Head of caudate nucleus (tissue), 42 donors: ENCODE measurements at regions not wholly inside any gene's neighbourhood (a gene's known extent, or its start where the extent isn't known, plus 50 kb on each side); places are given as distances from the start of the nearest gene placed in this dataset.
"Not testable (repeated sequence)": the region's sequence is repeated elsewhere in the genome, so short reads cannot be mapped to it uniquely, and the experiment has no call there.

Source experiments
- DNase-seq, 42 donors: peaks; one replicate each; pipeline versions ENCODE4 v3.0.0 to v3.0.0-alpha.2; 2020 to 2021; ENCODE audit warnings: mixed read lengths in 7 of 42
- intact Hi-C: fragments of 100-400 bp; cut with DNase I; formaldehyde crosslinking; loops from one replicate; pipeline ENCODE4 v1.15.0; 2022

DNA sequence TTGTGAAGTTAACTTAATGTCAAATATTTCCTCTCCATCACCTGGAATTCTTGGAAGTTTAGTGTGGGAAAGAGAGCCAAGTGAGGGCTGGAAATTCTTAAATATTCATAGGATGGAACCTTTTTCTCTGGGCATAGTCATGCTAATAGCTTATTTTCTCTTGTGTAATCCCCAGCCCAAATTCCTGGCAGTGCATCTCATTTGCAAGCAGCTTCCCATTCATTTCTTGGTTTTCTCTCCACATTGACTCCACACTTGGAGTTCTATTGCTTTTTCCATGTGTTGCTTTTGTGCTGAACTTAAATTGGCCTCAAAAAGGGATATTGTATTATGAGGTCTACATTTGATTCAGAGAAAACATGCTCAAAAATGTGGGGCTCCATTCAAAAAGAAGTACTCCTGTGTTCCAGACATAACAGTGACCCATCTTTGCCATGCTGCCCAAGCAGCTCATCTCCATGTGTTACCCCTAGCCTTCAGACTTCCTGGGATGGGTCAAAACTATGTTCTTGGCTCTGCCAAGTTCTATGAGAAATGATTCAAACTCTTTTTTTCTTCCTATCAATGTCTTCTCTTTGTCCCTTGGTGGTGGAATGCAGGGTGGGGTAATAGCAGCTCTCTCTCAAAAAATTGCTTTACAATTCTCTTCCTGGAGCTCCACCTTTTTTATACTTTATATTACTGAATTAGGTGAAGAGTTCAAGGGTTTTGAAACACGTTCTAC lies 2471.5 kb downstream of the PCDH9 start:
- intact Hi-C loops = no loop called here
- no peak for DNase-seq

DNA sequence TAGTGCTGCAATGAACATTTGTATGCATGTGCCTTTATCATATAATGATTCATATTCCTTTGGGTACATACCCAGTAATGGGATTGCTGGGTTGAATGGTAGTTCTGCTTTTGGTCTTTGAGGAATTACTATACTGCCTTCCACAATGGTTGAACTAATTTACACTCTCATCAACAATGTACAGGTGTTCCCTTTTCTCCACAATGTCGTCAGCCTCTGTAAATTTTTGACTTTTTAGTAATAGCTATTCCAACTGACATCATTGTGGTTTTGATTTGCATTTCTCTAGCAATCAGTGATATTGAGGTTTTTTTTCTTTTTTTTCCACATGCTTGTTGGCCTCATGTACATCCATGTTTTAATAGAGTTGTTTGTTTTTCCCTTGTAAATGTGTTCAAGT lies 2473.5 kb downstream of the PCDH9 start:
- DNase-seq = no peak
- intact Hi-C loops = no loop called here

DNA sequence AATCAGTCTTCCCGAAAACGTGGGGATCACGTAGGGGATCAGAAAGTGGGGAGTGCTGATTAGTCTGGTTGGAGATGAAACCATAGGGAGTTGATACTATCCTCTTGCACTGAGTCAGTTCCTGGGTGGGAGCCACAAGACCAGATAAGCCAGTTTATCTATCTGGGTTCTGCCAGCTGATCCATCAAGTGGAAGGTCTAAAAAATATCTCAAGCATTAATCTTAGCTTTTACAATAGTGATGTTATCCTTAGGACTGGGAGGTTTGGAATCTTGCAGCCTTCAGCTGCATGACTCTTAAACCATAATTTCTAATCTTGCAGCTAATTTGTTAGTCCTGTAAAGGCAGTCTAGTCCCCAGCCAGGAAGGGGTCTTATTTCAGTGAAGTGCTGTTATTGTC lies 2474.2 kb downstream of the PCDH9 start:
- intact Hi-C loops = no loop called here

DNA sequence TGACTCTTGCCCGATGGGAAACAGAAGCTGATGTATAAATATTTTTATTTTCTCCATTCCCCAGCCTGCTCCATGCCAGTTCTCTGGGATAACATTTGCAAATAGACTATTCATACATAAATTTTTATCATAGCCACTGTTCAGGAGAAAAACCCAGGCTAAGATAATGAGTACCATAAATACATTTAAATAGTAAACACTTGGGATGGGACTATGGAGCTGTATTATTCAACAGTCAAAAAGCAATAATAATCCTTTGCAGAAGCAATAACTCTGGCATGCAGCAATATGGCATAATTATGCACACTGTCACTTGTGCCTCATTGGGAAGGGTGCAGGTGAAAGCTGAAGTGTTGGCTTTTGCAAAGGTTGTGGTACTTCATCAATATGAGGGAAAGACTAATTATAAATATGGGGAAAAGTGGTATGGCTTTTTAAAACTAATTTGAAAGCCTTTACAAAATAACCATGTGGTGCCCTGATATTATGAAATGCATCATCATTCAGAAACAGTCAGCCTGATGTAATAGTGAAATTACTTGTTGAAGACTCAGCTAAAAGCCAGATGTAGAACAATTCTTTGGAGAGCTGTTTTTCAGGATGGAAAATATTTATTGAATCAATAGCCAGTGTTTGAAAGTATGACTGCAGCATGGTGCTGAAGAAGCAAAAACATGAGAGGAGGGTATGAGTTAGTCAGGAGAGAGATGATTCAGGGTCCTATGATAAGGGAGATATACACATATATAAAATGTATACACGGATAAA lies 2476.7 kb downstream of the PCDH9 start:
- no peak for DNase-seq
- intact Hi-C loops = no loop called here

More for the DNA sequence above, 2474.2 kb downstream of the PCDH9 start:
- DNase-seq = no peak

DNA sequence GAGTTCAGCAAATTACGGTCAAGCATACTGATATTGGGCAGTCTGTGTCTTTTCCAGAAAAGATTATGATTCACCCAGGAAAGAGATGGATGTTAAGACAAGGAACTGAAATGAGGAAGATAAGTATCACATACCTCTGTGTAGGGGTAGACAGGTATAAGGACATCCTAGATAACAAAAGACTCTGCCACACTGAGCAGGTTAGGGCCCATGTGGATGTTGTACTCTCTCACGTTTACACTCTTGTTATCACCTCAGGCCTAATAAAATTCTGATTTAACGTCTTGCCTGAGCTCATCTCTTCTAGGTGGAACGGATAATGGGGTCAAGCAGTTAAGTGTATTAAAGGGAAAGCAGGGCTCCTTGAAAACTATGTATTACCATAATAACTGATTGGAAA lies 2480.8 kb downstream of the PCDH9 start:
- intact Hi-C loops = no loop called here
- no peak for DNase-seq

DNA sequence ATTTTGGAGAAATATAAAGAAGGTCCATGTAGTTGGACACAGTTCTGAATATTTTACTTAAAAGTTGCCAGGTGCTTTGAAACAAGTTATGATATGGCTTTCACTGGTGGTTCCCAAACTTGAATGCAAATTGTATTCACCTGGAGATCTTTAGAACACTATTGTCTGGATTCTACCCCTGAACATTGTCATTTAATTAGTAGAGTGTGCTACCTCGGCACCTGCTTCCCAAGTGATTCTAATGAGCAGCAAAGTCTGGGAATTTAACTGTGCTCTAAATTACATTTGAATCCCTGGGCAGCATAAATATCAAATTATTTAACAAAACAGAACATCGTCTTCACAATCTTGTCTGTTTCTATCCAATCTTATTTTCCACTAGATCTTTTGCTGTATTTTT lies 2483.3 kb downstream of the PCDH9 start:
- intact Hi-C loops = no loop called here

DNA sequence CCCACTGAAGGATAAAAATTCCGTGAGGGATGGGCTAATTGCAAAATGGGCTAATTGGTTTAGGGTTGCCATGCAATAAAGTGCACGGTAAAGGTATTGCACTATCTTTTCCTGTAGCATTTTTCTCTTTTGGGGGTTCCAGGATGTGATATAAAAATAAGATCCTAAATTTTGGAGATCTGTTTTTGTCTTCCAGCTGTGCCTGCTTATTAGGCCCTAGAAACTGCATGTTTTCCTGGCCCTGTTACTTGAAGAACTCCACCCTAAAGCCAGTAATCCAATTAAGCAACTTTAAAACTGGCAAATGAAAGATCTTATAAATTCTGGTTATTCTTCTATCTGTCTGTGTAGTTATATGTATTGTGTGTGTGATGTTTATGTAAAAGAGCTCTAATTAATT lies 2489.6 kb downstream of the PCDH9 start:
- DNase-seq = no peak
- intact Hi-C loops = no loop called here

More for the DNA sequence above, 2483.3 kb downstream of the PCDH9 start:
- no peak for DNase-seq

DNA sequence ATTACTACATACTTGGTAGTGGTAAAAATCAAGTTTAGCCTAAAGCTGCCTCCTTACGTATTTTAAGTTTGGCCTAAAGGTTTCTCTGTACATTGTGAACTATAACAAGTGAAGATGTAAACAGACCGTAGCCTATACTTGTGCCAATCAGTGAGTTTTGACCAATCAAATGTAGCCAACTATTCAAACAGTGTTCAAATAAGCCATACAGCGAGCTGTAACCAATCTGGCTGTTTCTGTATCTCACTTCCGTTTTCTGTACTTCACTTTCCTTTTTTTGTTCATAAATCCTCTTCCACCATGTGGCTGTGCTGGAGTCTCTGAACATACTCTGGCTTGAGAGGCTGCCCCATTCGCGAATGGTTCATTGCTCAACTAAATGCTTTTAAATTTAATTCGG lies 2504.6 kb downstream of the PCDH9 start:
- intact Hi-C loops = no loop called here
- DNase-seq = no peak

DNA sequence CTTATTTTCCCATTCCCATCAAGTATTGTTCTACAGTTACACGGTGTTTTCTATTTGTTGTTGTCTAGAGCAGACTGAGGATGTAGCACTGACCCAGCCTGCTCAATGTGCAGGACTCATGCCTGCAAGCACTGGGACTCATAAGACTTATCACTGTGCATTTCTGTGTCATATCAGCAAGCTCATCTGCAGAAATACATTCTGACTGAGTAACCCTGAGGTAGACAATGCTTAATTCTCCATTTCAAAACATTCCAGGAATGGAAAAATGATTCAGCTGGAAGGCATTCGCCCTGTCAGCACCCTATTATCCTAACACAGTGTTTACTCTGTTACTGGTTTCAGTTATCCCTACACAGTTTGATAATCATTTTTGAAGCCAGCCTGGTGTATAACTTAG lies 2506.4 kb downstream of the PCDH9 start:
- intact Hi-C loops = no loop called here
- no peak for DNase-seq

DNA sequence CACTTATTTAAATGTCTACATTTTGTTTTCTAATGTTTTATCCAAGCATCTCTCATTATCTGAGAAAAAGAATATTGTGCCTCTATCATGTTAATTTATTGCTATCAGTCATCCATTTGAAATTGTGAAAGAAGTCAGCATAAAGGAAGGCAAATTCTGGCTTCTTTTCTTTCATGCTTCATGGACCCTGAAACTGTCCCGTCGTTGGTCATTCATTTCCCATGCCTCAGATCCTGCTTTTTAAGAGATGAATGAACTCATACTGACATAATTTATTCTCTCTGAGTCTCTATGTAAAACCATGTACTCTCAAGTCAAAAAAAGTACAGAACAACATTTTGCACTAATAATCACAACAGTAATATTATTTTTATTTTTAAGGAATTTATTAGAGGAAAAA lies 2512.0 kb downstream of the PCDH9 start:
- intact Hi-C loops = no loop called here
- DNase-seq = no peak

DNA sequence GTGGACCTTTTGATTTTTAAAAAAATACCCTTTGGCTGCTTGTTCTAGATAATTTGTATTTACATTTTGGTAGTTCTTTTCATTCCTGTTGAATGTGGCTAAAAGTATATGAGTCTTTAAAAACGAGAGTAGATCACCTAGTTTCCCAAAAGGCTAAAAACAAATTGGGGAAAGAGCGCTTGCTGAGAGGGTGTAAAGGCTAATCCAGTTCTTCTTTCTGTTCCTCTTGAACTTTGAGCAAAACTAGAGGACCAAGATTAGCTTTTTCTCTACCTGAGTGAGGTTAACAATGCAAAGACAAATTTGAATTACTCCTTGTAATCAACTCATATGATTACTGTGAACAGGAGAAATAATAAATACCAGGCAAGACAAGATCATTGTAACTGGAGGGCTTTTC lies 2513.2 kb downstream of the PCDH9 start:
- intact Hi-C loops = no loop called here
- no peak for DNase-seq

DNA sequence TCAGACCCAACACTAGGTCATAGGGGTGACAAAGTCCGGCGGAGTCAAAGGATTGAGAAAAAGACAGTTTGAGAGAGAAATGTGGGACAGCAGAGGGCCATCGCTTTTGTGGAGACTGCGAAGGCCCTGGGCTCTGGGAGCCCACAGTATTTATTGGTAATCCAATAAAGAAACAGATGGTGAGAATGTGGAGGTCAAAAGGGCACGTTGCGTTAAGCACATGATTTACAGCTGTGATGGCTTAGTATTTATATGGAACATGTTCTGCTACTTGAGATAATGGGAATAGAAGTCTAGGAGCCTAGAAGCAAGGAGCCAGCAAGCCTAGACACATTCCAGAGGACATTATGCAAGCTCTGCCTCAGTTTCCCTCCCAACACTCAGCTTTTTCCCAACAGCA lies 2521.1 kb downstream of the PCDH9 start:
- intact Hi-C loops = no loop called here
- DNase-seq = no peak

DNA sequence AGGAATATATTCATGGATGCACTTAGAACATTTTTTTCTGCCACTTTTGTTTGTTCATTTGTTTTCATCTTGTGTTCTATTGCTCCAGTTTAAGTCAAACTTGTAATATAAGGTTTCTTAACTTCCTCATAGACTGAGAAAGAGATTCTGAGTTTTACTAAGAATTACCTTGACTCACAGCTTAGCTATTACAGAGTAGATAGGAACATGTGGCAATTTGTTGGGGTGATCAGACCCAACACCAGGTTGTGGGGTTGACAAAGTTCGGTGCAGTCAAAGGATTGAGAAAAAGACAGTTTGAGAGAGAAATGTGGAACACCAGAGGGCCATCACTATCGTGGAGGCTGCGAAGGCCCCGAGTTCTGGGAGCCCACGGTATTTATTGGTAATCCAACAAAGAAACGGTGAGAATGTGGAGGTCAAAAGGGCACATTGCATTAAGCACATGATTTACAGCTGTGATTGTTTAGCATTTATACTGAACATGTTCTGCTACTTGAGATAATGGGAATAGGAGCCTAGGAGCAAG lies 2526.0 kb downstream of the PCDH9 start:
- no peak for DNase-seq
- intact Hi-C loops = no loop called here

DNA sequence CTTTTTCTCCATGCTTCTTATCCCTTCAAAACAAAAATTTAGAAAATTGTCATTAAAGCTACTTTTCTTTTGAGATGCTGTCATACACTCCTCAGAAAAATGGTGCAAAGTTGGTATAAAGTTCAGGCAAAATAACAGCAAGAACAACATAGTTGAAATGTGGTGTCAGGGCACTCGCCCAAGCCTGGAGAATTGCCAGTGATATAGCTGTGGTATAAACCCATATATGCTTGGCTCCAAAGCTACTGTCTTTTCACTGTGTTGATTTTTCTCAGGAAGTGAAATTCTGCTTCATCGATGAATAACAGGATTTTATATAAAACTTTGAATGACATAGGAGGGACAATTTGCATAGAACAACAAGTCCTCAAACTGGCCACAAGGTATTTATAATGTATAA lies 2532.9 kb downstream of the PCDH9 start:
- intact Hi-C loops = no loop called here
- no peak for DNase-seq

DNA sequence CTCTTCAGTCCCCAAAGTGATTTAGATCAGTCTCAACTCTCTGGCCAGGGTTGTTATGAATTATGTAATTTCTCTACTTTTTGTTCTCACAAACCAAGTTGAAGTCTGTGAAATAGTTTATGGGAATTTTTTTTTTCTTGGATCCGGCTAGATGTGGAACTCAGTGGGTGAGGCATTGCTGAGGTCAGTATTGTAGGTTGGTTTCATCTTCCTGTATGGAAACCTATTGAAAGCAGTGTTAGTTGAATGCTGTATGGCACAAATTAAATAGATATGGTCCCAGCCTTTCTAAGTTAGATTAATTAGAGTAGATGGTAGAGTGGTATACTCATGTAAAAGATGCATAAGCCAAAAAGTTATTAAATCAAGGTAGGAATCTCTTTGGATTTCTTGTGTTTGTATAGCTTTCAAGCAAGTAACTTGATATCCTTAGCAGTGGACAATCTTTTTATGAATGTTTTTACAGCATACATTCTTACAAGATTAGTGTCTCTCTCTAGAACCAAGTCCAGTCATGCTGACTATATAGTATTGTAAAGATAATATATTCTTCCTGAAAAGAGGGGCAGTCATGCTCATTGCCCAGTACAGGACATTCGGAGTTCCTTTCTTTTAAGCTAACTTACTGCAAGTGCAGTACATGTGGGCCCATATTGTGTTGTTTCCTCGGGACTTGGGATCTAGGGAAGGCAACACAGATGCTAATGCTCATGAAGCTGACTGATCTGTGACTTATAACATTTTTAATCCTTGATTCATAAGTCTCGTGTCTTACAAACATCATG lies 2541.1 kb downstream of the PCDH9 start:
- intact Hi-C loops = no loop called here
- no peak for DNase-seq

DNA sequence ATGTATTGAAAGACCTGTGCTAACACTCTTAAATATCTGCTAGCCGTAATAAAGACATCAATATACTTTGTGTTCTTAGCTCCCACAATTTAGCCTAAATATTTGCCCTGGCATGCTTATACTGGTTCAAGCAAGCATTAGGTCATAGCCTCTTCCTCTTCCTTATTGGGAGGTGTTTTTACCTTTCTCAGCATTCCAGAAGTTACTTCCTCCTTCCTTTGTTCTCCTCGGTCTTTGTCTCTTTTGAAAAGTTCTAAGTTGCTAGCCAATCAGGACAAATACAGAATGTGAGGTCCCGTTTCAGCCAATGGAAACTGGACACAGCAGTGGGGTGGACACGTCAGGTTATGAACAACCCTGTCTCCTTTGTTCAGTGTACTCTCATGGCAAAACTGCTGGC lies 2543.6 kb downstream of the PCDH9 start:
- DNase-seq, intact Hi-C loops: not testable (repeated sequence)

DNA sequence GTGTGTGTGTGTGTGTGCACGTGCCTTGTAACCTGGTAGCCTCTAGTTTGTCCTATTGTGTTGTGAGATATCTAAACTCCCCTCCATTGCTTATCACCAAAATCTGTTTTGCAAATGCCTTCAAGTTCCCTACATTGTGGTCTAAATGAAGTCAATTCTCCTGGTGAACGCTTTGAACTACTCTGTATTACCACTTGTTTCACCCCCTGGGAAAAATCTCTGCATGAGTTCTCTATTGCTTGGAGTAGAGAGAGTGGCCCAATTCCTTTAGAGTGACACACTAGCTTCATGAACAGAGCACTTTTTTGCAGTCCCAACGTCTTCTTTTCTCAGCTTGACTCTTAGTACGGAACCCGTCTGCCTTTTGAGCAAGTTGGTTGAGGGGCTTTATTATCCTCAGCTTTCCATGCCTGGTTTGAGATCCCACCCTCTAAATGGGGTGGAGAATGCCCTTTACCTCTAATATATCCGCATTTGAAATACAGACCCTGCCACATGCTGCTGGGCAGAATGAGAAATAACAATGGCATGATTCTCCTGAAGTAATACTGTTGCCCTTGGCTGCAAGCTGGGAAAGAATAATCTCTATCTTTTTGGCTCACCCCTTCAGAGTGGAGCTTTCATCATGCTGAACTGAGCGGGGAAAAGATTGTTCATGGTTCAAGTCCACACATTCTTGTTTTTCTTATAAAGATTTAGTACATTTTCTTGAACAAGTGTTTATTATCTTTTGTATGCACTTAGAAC lies 2545.3 kb downstream of the PCDH9 start:
- DNase-seq = no peak

DNA sequence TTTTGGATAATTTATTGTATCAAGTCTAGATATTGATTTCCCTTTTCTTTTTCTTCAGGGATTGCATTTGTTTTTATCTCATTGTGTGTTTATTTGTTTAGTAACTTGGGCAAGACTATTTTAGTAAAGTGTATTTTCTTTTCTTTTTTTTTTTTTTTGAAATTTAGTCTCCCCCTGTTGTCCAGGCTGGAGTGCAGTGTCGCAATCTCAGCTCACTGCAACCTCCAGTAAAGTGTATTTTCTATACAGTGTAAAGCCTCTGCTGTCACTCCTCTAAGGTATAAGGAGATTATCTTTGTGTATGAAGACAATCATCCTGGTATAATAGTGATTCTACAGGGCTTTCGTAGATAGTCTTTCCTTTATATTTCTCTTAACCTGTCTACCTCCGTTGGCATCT lies 2546.0 kb downstream of the PCDH9 start:
- intact Hi-C loops = no loop called here
- no peak for DNase-seq

More for the DNA sequence above, 2545.3 kb downstream of the PCDH9 start:
- intact Hi-C loops = no loop called here

DNA sequence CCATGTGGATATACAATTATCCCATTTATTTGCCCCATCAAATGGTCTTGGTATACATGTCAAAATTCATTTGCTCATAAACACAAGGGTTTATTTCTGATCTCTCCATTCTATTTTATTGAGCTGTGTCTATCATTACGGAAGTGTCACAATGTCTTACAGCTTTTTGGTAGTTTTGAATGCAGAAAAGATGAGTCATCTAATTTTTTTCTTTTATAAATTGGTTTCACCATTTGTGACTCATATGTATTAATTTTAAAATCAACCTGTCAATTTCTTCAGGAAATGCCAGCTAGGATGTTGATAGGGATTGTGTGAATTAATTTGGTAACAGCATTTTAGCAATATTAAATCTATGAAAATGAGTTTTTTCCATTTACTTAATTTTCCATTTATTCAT lies 2549.4 kb downstream of the PCDH9 start:
- DNase-seq = no peak
- intact Hi-C loops = no loop called here
